B cell (primary cell): ENCODE measurements at regions not wholly inside any gene's neighbourhood (a gene's known extent, or its start where the extent isn't known, plus 50 kb on each side); places are given as distances from the start of the nearest gene placed in this dataset.

Source experiments
- ATAC-seq: fragments of 200-7000 bp; cut with Tn5 transposase; one replicate; pipeline ENCODE4 v1.10.0; 2021; ENCODE audit warnings: low read depth, mild to moderate bottlenecking, moderate number of reproducible peaks, moderate library complexity
- CTCF ChIA-PET: fragments of 350-600 bp; sonication (Branson Sonifier 250); formaldehyde crosslinking; loops from one replicate; lab custom pipeline; 2021; ENCODE audit warnings: antibody characterized with exemption, inconsistent platforms; lab: Charles Lee
- POLR2A ChIA-PET: fragments of 350-600 bp; sonication (Branson Sonifier 250); formaldehyde crosslinking; loops from one replicate; lab custom pipeline; 2021; ENCODE audit warnings: antibody characterized with exemption; lab: Charles Lee
- DNase-seq: peaks from one replicate; pipeline ENCODE4 v3.0.0; 2013
- H2AFZ ChIP-seq: 2 replicates; pipeline ENCODE4 v1.6.1; 2012; ENCODE audit warnings: mild to moderate bottlenecking, low read depth, low read length; ENCODE audit not compliant: insufficient read depth, poor library complexity, severe bottlenecking
- H3K27ac ChIP-seq, 2 donors: 1 replicate in 1 of 2; 2 replicates in 1 of 2; pipeline ENCODE4 v1.5.1; 2012 to 2013; ENCODE audit warnings: low read length in 2 of 2, mild to moderate bottlenecking in 2 of 2, moderate library complexity in 1 of 2
- H3K27me3 ChIP-seq, 4 experiments: fragments of 200-600 bp in 1 of 4; sonication (generic) in 1 of 4; replicated peaks in 1 of 4; 1 replicate in 2 of 4; 2 replicates in 2 of 4; pipeline versions ENCODE4 v1.6.1 to v1.7.0; 2013 to 2016; ENCODE audit warnings: low read length in 3 of 4, mild to moderate bottlenecking in 2 of 4, mixed read lengths in 1 of 4, moderate library complexity in 1 of 4; ENCODE audit not compliant: insufficient read depth in 4 of 4, control insufficient read depth in 3 of 4; ENCODE audit errors: control extremely low read depth in 1 of 4
- H3K36me3 ChIP-seq, 2 experiments: replicated peaks in 1 of 2; 1 replicate in 1 of 2; 2 replicates in 1 of 2; pipeline versions ENCODE4 v1.6.1 to v1.7.1; 2013; ENCODE audit warnings: low read length in 1 of 2; ENCODE audit not compliant: insufficient read depth in 2 of 2, control insufficient read depth in 1 of 2; ENCODE audit errors: control extremely low read depth in 1 of 2, extremely low read depth in 1 of 2
- H3K4me1 ChIP-seq, 2 donors: fragments of 200-600 bp in 1 of 2; sonication (generic) in 1 of 2; 1 replicate in 1 of 2; 2 replicates in 1 of 2; pipeline versions ENCODE4 v1.5.1 to v1.6.1; 2013 to 2017; ENCODE audit warnings: low read length in 2 of 2; ENCODE audit not compliant: control insufficient read depth in 2 of 2, insufficient read depth in 2 of 2
- H3K4me2 ChIP-seq: replicated peaks from 2 replicates; pipeline ENCODE3; 2012; ENCODE audit warnings: mild to moderate bottlenecking, low read depth, low read length; ENCODE audit not compliant: poor library complexity, severe bottlenecking
- H3K4me3 ChIP-seq, 5 experiments: fragments of 200-600 bp in 1 of 5; sonication (generic) in 1 of 5; 1 replicate in 3 of 5; 2 replicates in 2 of 5; pipeline versions ENCODE4 v1.5.1 to v1.7.0; 2011 to 2016; ENCODE audit warnings: low read length in 4 of 5, mild to moderate bottlenecking in 4 of 5, low read depth in 2 of 5, control low read depth in 1 of 5, moderate library complexity in 1 of 5; ENCODE audit not compliant: insufficient read depth in 1 of 5; ENCODE audit errors: control extremely low read depth in 1 of 5, extremely low read depth in 1 of 5
- H3K79me2 ChIP-seq: fragments of 200-600 bp; sonication (generic); one replicate; pipeline ENCODE4 v1.6.0; 2016; ENCODE audit warnings: low read length; ENCODE audit not compliant: control insufficient read depth, insufficient read depth
- H3K9ac ChIP-seq: fragments of 200-600 bp; sonication (generic); 2 replicates; pipeline ENCODE4 v1.6.1; 2017; ENCODE audit warnings: mild to moderate bottlenecking, low read length, moderate library complexity
- H3K9me3 ChIP-seq, 3 donors: one replicate each; pipeline versions ENCODE4 v1.6.1 to v1.7.1; 2013; ENCODE audit warnings: low read length in 2 of 3; ENCODE audit not compliant: control insufficient read depth in 2 of 3, insufficient read depth in 1 of 3; ENCODE audit errors: control extremely low read depth in 1 of 3
- H4K20me1 ChIP-seq: 2 replicates; pipeline ENCODE4 v1.6.0; 2012; ENCODE audit warnings: mild to moderate bottlenecking, low read length; ENCODE audit not compliant: insufficient read depth, control insufficient read depth, poor library complexity, severe bottlenecking
- H3K27ac Mint-ChIP-seq: one replicate; pipeline ENCODE4 v1.8.0; 2021; ENCODE audit warnings: mixed read lengths
- H3K27me3 Mint-ChIP-seq: one replicate; pipeline ENCODE4 v1.8.0; 2021; ENCODE audit warnings: mixed read lengths
- H3K4me1 Mint-ChIP-seq: one replicate; pipeline ENCODE4 v1.8.0; 2021; ENCODE audit warnings: mixed read lengths
- H3K4me3 Mint-ChIP-seq: one replicate; pipeline ENCODE4 v1.8.0; 2021; ENCODE audit warnings: mixed read lengths
- H3K9me3 Mint-ChIP-seq: one replicate; pipeline ENCODE4 v1.8.0; 2022; ENCODE audit warnings: mixed read lengths; ENCODE audit not compliant: insufficient read depth
- EZH2 ChIP-seq: IDR thresholded peaks from 2 replicates; pipeline ENCODE4 v1.6.1; 2012; ENCODE audit warnings: borderline replicate concordance, low read depth, mild to moderate bottlenecking, moderate library complexity, low read length; ENCODE audit not compliant: insufficient read depth, poor library complexity, severe bottlenecking
- intact Hi-C: fragments of 100-400 bp; cut with micrococcal nuclease; formaldehyde crosslinking; loops from one replicate; pipeline ENCODE4 v1.10.0; 2022
- TF ChIP-seq, protein P1 (sequence below): fragments of 200-600 bp; IDR thresholded peaks from one replicate; pipeline ENCODE4 v1.8.0; 2022; ENCODE audit warnings: antibody characterized with exemption, mild to moderate bottlenecking

DNA sequence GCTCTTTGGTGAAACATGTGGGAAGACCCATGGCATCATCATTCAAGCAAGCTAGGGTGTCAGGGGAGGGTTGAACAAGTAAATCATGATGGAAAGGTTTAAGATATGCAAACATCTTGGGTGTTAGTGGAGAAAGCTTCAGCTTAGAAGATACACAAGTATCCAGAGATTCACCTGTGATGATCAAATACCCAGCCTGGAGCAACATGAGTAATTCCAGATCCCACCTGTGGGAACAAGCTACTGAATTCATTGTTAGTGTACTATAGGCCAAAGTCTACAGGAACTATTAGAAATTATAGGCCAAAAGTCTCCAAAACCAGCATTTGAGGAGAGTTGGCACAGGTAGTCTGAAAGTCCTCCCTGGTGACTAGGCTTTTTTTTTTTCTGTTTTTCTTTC lies 499.9 kb downstream of the NUF2 start:
- Mint-ChIP-seq H3K9me3 (no peaks in the 10 kb centered on the region), H3K4me3 (no peak overlapping the region), H3K27ac (no peak overlapping the region), H3K4me1 (no peaks in the 10 kb centered on the region), H3K27me3 (no peaks in the 10 kb centered on the region)
- no peaks in the 10 kb centered on the region for H3K9me3 ChIP-seq
- no peaks in the 10 kb centered on the region for H3K4me1 ChIP-seq
- no peak overlapping the region for H3K27ac ChIP-seq
- H3K79me2 ChIP-seq = no peaks in the 10 kb centered on the region
- H4K20me1 ChIP-seq = no peaks in the 10 kb centered on the region
- DNase-seq (no peak), ATAC-seq (no peak)
- TF ChIP-seq, protein P1, sequence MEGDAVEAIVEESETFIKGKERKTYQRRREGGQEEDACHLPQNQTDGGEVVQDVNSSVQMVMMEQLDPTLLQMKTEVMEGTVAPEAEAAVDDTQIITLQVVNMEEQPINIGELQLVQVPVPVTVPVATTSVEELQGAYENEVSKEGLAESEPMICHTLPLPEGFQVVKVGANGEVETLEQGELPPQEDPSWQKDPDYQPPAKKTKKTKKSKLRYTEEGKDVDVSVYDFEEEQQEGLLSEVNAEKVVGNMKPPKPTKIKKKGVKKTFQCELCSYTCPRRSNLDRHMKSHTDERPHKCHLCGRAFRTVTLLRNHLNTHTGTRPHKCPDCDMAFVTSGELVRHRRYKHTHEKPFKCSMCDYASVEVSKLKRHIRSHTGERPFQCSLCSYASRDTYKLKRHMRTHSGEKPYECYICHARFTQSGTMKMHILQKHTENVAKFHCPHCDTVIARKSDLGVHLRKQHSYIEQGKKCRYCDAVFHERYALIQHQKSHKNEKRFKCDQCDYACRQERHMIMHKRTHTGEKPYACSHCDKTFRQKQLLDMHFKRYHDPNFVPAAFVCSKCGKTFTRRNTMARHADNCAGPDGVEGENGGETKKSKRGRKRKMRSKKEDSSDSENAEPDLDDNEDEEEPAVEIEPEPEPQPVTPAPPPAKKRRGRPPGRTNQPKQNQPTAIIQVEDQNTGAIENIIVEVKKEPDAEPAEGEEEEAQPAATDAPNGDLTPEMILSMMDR = no peak
- no peak for TF ChIP-seq EZH2
- no peaks in the 10 kb centered on the region for H3K36me3 ChIP-seq
- no peak overlapping the region for H3K9ac ChIP-seq
- H3K4me3 ChIP-seq = no peak overlapping the region
- CTCF ChIA-PET = no interaction called here
- H3K27me3 ChIP-seq = no peaks in the 10 kb centered on the region
- intact Hi-C loops = no loop called here
- H3K4me2 ChIP-seq = no peak overlapping the region
- no peak overlapping the region for H2AFZ ChIP-seq
- POLR2A ChIA-PET = no interaction called here

DNA sequence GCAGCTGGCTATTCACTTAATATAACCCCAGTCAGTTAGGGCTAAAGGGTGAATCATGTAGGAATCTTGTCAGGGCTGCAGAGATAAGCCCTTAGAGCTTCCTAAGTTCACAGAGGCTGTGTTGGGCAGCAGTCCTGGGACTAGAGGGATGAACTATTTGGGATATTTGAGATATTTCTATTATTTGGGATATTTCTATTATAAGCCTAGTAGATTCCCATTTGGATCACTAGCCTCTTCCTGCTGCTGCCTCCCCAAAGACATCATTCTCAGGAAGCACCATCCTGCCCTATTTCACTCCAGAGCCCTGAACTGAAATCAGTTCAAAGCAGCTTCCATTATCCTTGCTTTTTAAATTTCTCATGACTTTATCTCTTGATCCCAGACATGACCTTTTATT lies 501.3 kb downstream of the NUF2 start:
- Histone ChIP-seq H3K4me2 (no peak overlapping the region), H3K4me3 (no peak overlapping the region), H3K27me3 (no peaks in the 10 kb centered on the region), H3K9ac (no peak overlapping the region), H3K79me2 (no peaks in the 10 kb centered on the region), H3K4me1 (no peaks in the 10 kb centered on the region), H3K9me3 (no peaks in the 10 kb centered on the region), H3K27ac (no peak overlapping the region), H3K36me3 (no peaks in the 10 kb centered on the region), H4K20me1 (no peaks in the 10 kb centered on the region), H2AFZ (no peak overlapping the region)
- CTCF ChIA-PET = no interaction called here
- Mint-ChIP-seq H3K27ac (no peak overlapping the region), H3K27me3 (no peaks in the 10 kb centered on the region), H3K4me1 (no peaks in the 10 kb centered on the region), H3K9me3 (no peaks in the 10 kb centered on the region), H3K4me3 (no peak overlapping the region)
- intact Hi-C loops = no loop called here
- no peak for TF ChIP-seq EZH2
- TF ChIP-seq, protein P1 = no peak
- DNase-seq (no peak), ATAC-seq (no peak)
- POLR2A ChIA-PET = no interaction called here
